ENCODE measurements at regions not wholly inside any gene's neighbourhood (a gene's known extent, or its start where the extent isn't known, plus 50 kb on each side); places are given as distances from the start of the nearest gene placed in this dataset.

DNA sequence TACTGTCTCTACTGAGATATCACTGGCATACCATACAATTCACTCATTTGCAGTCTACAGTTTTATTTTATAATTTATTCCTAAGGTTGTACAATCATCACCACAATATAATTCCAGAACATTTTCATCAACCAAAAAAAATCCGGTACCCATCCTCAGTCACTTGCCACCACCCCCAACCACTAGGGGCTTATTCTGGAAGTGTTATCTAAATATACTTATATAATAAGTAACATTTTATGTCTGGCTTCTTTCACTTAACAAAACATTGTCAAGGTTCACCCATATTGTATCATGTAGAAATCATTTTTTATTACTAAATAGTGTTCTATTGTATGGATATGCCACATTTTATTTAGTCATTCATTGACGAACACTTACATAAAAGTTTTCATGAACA is 440.8 kb downstream of the RNF144A start:
- no peaks in the 10 kb centered on the region for H3K79me2 ChIP-seq
- TF ChIP-seq, protein P1, sequence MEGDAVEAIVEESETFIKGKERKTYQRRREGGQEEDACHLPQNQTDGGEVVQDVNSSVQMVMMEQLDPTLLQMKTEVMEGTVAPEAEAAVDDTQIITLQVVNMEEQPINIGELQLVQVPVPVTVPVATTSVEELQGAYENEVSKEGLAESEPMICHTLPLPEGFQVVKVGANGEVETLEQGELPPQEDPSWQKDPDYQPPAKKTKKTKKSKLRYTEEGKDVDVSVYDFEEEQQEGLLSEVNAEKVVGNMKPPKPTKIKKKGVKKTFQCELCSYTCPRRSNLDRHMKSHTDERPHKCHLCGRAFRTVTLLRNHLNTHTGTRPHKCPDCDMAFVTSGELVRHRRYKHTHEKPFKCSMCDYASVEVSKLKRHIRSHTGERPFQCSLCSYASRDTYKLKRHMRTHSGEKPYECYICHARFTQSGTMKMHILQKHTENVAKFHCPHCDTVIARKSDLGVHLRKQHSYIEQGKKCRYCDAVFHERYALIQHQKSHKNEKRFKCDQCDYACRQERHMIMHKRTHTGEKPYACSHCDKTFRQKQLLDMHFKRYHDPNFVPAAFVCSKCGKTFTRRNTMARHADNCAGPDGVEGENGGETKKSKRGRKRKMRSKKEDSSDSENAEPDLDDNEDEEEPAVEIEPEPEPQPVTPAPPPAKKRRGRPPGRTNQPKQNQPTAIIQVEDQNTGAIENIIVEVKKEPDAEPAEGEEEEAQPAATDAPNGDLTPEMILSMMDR (IDR thresholded peaks at IDR 0.05) = no peak

DNA sequence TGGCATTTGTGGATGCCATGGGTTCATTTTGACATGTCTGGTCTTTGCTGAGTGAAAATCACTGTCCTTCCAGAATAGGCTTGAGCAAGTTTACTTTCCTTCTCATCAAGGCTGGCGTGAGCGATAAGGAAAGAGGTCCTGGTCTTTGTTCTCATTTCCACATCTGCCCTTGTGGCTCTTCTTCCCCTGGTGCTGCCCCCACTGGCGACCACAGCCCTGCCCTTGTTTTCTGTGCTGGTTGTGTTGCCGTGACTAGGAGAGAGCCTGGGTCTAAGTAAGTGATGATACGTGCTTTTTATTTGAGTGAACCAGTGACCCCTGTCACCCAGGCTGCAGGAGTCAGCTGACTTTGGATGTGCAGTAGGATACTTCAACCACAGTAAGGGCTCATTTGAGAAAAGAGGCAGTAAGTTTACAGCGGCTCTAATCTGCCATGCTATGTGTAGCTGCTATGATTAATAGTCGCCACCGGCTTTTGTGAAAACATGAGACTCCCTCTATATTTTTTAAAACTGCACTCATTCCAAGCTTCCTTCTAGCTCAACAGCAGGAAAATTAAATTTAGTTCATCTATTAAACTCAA is 441.7 kb downstream of the RNF144A start:
- H3K4me1 ChIP-seq = no peaks in the 10 kb centered on the region
- H3K79me2 ChIP-seq = no peaks in the 10 kb centered on the region
- no peaks in the 10 kb centered on the region for H3K27me3 ChIP-seq (ENCODE audit: control insufficient read depth, insufficient read depth, low read length)
- H3K36me3 ChIP-seq (ENCODE audit: control insufficient read depth, insufficient read depth, low read length) = no peaks in the 10 kb centered on the region
- no peaks in the 10 kb centered on the region for H3K9me3 ChIP-seq (ENCODE audit: control insufficient read depth, low read length)
- H2AFZ ChIP-seq = no peak overlapping the region
- no peak overlapping the region for H3K4me2 ChIP-seq (ENCODE audit: low read length)
- no peak overlapping the region for H3K4me3 ChIP-seq (ENCODE audit: low read depth, low read length)
- TF ChIP-seq, protein P1 (IDR thresholded peaks at IDR 0.05) = no peak
- no peak overlapping the region for H3K27ac ChIP-seq
- no peak overlapping the region for H3K9ac ChIP-seq

More for the DNA sequence above, 440.8 kb downstream of the RNF144A start:
- H3K4me2 ChIP-seq (ENCODE audit: low read length) = no peak overlapping the region
- H3K9me3 ChIP-seq (ENCODE audit: control insufficient read depth, low read length) = no peaks in the 10 kb centered on the region
- H3K27ac ChIP-seq = no peak overlapping the region
- no peak overlapping the region for H2AFZ ChIP-seq
- no peaks in the 10 kb centered on the region for H3K27me3 ChIP-seq (ENCODE audit: control insufficient read depth, insufficient read depth, low read length)
- no peak overlapping the region for H3K4me3 ChIP-seq (ENCODE audit: low read depth, low read length)
- no peak overlapping the region for H3K9ac ChIP-seq
- no peaks in the 10 kb centered on the region for H3K36me3 ChIP-seq (ENCODE audit: control insufficient read depth, insufficient read depth, low read length)
- no peaks in the 10 kb centered on the region for H3K4me1 ChIP-seq

DNA sequence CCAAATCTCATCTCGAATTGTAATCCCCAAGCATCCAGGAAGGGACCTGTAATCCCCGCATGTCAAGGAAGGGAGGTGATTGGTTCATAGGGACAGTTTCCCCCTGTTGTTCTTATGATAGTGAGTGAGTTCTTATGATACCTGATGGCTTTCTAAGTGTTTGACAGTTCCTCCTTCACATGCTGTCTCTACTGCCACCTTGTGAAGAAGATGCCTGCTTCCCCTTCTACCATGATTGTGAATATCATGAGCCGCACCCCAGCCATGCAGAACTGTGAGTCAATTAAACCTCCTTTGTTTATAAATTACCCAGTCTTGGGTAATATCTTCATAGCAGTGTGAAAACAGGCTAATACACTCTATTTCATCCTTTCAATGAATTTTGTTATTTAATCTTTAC is 446.7 kb downstream of the RNF144A start:
- H3K36me3 ChIP-seq (ENCODE audit: control insufficient read depth, insufficient read depth, low read length) = no peaks in the 10 kb centered on the region
- H3K9me3 ChIP-seq (ENCODE audit: control insufficient read depth, low read length) = no peaks in the 10 kb centered on the region

DNA sequence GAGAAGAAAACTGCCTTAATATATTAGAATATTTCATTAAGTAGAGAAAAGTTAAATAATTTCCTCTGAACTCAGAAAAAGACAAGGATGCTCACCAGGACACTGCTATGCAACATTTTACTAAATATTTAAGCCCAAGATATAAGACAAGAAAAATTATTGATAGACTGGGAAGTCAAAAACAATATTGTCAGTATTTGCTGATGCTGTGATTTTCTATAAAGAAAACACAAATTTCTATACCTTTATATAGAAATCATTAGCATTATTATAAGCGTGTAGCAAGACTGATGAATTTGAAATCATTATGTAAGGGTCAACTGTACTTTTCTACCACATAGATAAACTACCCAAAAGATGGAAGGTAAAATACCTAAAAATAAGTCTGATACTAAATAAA is 451.0 kb downstream of the RNF144A start:
- Histone ChIP-seq H2AFZ (no peak overlapping the region), H3K4me2 (ENCODE audit: low read length) (no peak overlapping the region), H3K4me1 (no peaks in the 10 kb centered on the region), H3K79me2 (no peaks in the 10 kb centered on the region), H3K27me3 (ENCODE audit: control insufficient read depth, insufficient read depth, low read length) (no peaks in the 10 kb centered on the region), H3K4me3 (ENCODE audit: low read depth, low read length) (no peak overlapping the region), H3K9me3 (ENCODE audit: control insufficient read depth, low read length) (no peaks in the 10 kb centered on the region), H3K27ac (no peak overlapping the region), H3K9ac (no peak overlapping the region), H3K36me3 (ENCODE audit: control insufficient read depth, insufficient read depth, low read length) (no peaks in the 10 kb centered on the region)
- TF ChIP-seq, protein P1 (IDR thresholded peaks at IDR 0.05) = no peak

More for the DNA sequence above, 446.7 kb downstream of the RNF144A start:
- TF ChIP-seq, protein P1 (IDR thresholded peaks at IDR 0.05) = no peak
- H2AFZ ChIP-seq = no peak overlapping the region
- no peak overlapping the region for H3K27ac ChIP-seq
- no peaks in the 10 kb centered on the region for H3K27me3 ChIP-seq (ENCODE audit: control insufficient read depth, insufficient read depth, low read length)
- H3K4me3 ChIP-seq (ENCODE audit: low read depth, low read length) = no peak overlapping the region
- no peak overlapping the region for H3K4me2 ChIP-seq (ENCODE audit: low read length)
- H3K9ac ChIP-seq = no peak overlapping the region
- H3K4me1 ChIP-seq = no peaks in the 10 kb centered on the region
- no peaks in the 10 kb centered on the region for H3K79me2 ChIP-seq

DNA sequence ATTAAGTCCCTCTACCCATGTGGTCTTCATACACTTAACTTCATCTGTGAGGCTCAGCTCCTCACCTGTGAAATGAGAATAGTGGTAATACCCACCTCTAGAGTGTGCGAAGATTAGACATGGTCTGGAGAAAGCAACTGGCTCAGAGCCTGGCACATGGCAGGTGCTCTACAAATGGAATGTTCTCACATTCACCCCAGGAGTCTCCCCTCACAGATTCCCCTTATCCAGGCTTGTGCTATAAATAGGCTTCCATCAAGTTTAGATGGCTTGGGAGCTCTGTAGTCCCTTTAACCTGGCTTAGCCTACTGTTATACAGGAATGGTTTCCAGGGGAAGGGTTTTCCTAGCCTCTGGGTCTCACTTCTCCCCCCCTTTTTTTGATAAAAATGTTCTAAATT is 455.9 kb downstream of the RNF144A start:
- TF ChIP-seq, protein P1 (IDR thresholded peaks at IDR 0.05) = no peak
- no peaks in the 10 kb centered on the region for H3K79me2 ChIP-seq
- no peaks in the 10 kb centered on the region for H3K27me3 ChIP-seq (ENCODE audit: control insufficient read depth, insufficient read depth, low read length)
- H3K4me2 ChIP-seq (ENCODE audit: low read length) = no peak overlapping the region
- H3K4me1 ChIP-seq = no peaks in the 10 kb centered on the region
- no peak overlapping the region for H3K4me3 ChIP-seq (ENCODE audit: low read depth, low read length)
- H3K9ac ChIP-seq = no peak overlapping the region
- no peak overlapping the region for H2AFZ ChIP-seq
- no peaks in the 10 kb centered on the region for H3K36me3 ChIP-seq (ENCODE audit: control insufficient read depth, insufficient read depth, low read length)
- no peak overlapping the region for H3K27ac ChIP-seq
- H3K9me3 ChIP-seq (ENCODE audit: control insufficient read depth, low read length) = no peaks in the 10 kb centered on the region

Measured in parathyroid adenoma (tissue), 2 donors.